ENCODE measurements at regions not wholly inside any gene's neighbourhood (a gene's known extent, or its start where the extent isn't known, plus 50 kb on each side); places are given as distances from the start of the nearest gene placed in this dataset.

DNA sequence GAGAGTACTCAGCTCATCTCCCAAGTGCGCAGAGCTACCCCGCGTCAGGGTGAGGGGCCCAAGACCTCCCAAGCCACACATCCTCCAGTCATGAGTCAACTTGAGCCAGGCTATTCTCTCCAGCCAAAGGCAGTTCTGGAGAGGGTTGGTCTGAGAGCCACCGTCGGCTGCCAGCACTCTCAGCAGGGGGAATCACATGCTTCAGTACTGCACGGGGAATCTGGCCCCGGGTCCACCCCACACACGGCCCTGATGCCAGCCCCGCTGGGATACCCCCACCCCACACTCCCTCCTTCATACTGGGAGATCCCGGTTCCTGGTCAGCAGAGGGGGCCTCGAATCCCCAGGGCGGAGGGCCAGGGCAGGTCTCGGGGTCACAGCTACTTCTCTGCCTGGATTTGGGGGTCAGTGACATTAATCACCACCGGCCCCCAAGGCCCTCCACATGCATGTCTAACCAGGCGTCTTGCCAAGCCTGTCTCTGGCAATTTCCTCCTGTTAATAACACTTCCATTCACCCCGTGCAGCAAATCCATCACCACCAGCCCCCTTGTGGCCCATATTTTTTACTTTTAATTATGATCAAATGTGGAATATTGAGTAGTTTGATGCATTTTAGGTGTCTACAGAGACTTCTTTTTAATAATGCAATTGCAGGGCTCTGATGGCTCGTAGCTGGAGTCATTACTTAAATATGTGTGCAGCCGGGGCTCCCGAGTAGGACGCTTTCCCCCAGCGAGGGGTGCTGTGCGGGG lies 102.9 kb upstream of the PPP1R26 start:
- no peak for TF ChIP-seq POLR2AphosphoS5 (IDR thresholded peaks at IDR 0.05)
- TF ChIP-seq CTCF (IDR thresholded peaks at IDR 0.05), result no peak
